Germinal center (tissue), 1 donor: ENCODE measurements at regions not wholly inside any gene's neighbourhood (a gene's known extent, or its start where the extent isn't known, plus 50 kb on each side); places are given as distances from the start of the nearest gene placed in this dataset.
"Not testable (repeated sequence)": the region's sequence is repeated elsewhere in the genome, so short reads cannot be mapped to it uniquely, and the experiment has no call there.

Source experiments
- DNase-seq: peaks from one replicate; pipeline ENCODE4 v3.0.0; 2012; ENCODE audit warnings: mixed read lengths, low spot score

- DNase-seq = no peak
Measured at GRCh38 chr15:99823346-99823745, 90.1 kb upstream of the LYSMD4 start.

DNA sequence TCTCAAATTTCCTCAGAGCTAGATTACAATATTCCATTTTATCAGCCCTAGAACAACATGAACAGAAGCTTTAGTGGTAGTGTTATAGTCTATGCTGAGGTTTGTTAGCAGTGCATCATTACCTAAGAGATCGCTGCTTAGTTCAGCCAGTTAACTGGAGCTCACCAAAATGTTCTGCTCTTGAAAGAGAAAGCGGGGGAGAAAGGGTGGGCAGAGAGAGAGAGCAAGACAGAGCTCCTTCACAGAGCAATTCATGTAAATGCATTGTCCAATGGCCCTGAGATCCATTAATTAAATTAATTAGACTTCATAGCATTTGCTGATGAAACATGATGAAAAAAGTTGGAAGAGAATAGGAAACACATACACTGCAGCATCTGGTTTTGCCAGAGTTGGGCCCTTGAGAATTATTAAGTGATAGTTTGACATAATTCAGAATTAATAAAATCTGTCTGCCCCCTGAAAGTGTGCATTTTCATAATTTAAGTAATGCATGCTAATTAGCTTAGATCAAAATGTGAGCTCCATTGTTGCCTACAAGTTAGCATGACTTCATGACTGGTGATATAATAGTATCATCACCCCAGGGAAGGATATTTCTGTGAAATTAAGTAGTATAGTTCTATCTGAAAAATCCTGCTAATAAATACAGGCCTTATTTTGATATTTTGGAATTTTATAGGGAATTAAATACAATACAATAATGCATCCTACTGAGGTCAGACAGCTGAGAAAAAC lies 86.9 kb upstream of the LYSMD4 start:
- no peak for DNase-seq

DNA sequence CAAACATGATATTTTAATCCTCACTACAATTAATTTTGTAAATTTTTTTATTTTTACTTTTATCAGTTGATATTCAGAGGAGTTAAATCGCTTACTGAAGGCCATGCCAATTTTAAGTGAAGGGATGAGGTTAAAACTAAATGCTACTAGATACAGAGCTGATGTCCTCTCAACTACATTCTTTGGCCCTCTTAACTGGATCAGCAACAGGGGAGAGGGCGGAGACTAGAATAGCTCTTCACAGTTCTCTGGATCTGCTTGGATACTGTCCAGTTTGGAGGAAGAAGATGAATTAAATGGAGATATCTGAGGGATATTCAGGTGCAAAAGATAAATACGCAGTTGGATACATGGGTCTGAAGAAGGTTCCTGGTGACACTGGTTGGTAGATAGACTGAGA lies 85.6 kb upstream of the LYSMD4 start:
- no peak for DNase-seq

GRCh38 chr15:99816862-99817261 lies 83.6 kb upstream of the LYSMD4 start:
- not testable (repeated sequence) for DNase-seq

- not testable (repeated sequence) for DNase-seq
Measured at GRCh38 chr15:99810663-99811062, 77.4 kb upstream of the LYSMD4 start.

DNA sequence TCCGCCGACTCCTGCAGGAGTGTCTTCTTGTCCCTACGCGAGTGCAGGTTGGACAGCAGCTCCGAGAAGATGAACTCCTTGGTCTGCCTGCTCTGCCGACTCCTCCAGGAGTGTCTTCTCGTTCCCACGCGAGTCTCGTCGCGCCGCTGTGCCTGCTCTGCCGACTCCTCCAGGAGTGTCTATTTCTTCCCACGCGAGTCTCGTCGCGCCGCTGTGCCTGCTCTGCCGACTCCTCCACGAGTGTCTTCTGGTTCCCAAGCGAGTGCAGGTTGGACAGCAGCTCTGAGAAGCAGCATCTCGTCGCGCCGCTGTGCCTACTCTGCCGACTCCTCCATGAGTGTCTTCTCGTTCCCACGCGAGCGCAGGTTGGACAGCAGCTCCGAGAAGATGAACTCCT lies 66.6 kb upstream of the LYSMD4 start:
- DNase-seq = not testable (repeated sequence)

DNA sequence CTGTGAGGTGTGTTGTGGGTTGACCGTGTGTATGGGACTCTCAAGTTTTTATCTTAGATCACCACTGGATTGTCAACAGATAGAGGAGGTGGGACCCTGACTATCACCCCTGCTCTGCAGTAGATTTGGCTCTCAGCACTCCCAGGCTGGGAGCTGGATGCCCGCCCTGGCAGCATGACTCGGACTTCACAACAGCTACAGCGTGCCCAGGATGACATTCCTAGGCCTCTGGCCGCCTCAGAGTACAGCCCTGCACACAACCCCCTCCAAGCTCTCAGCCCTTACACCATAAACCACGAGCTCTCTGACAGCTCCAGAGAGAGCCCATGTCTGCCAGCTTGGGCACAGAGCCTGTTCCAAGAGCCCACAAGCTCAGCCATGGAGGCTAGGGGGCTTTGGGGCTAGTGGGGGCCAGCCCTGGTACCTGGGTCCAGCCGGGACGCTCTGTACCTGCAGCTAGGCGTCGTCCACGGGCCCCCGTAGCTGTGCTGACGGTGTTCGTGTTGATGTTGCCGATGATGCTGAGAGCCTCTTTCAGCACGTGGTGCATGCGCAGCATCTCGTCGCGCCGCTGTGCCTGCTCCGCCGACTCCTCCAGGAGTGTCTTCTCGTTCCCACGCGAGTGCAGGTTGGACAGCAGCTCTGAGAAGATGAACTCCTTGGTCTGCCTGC lies 66.1 kb upstream of the LYSMD4 start:
- not testable (repeated sequence) for DNase-seq

DNA sequence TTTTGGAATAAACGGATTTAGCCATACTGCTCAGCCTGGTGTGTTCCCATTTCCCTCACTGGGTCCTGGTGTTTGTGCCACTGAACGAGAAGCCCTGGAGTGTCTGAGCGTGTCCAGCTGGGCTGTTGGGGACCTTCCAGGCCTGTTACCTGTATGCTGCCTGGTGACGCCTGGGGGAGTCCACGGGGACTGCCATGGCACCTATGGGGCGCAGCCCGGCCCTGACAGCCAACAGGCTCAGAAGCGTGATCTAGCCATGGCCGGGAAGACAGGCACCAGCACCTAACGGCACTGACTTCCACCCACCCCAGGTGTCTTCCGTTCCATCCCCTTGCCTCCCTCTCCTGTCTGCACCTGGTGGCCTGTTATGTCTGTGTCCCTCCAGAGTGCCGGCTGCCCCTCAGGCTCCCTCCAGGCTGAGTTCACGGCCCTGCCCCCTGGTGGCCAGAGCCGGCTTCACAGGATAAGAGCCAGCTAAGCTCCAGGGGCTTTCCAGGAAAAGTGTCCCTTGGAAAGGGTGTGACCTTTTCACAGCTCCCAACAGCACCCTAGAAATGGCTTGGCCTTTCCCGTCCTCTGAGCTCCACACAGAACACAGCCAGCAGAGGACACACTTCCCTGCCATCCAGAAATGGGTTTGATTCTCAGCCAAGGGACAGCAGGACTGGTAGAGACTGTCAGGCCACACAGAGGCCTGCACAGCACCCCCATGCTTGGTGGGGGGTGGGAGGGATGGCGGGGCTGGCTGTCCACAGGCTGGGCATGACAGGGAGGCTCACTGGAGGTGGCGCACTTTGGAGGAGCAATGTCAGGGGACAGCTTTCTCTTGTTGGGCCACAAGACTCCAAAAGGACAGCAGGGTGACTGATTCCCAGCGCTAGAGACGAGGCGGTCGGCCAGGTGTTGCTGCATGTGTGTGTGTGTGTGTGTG lies 64.0 kb upstream of the LYSMD4 start:
- DNase-seq = not testable (repeated sequence)

- DNase-seq = not testable (repeated sequence)
Measured at GRCh38 chr15:99791881-99792807, 58.9 kb upstream of the LYSMD4 start.

DNA sequence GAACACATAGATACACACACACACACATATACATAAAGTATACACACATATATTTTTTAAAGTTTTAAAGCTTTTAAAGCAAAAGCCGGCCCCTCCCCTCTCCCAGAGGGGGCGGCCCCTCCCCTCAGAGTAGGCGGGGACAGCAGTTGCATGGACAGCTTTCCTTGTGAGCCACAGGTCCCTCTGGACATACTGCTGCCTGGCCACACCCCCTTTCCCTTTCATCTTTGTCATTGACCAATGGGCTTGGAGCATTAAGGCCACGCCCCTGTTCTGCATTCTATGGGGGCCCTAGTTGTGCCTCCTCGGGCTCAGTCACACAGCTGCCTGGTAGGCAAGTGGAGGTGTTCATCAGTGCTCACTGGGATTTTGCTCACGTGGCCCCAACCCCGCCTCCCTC lies 57.5 kb upstream of the LYSMD4 start:
- peak; percentile 10 for DNase-seq

- no peak for DNase-seq
Measured at GRCh38 chr15:99788156-99788555, 54.9 kb upstream of the LYSMD4 start.

DNA sequence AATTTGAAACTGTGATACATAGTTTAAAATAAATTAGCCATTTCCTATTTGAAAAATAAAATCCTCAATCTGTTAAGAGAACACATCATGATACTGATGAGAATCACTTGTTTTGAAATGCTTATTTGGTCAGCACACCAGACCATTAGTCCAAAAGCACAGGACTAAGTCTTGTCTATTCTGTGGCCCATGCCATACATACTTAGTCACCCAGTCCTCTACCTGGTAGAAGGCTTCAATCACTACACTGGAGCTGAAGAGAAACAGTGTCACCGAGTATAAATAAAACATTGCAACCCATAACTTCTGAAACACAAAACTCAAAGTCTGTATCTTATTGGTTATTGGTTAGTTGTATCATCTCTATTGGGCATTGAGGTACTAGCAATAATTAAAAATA lies 51.6 kb upstream of the LYSMD4 start:
- DNase-seq = not testable (repeated sequence)

DNA sequence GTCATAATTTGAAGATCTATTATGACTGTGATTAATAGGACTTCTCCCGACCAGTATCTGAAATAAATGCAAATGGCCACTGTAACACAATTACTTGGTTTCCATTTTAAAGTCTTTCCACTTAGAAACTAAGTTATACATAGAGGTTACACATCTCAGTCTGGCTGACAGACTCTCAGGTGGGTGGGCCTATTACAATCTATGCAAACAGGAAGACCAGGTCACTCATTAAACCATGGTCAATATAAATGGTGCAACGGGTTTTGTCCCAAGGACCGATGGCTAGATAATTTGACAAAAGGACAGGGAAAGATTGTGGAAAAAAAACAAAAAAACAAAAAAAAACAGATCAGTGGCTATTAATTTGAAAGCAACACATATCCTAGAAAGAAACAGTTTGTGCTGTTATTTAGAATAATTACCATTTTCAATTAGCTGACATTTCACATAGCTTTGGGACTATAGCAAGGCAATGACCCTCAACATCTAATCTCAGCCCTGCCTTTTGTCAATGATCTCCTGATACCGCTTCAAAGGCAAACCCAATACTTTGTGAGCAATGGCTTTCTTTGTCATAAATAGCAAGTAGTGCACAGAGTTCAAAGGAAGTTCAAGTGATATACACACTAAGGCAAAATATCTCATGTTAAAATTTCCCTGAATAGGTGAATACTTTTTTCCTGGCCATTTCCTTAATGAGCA lies 50.8 kb upstream of the LYSMD4 start:
- DNase-seq = not testable (repeated sequence)
